ENCODE measurements at regions not wholly inside any gene's neighbourhood (a gene's known extent, or its start where the extent isn't known, plus 50 kb on each side); places are given as distances from the start of the nearest gene placed in this dataset.

GRCh38 chr6:134406311-134406710 lies 88.4 kb upstream of the SGK1 start:
- no peak for TF ChIP-seq POLR2A (IDR thresholded peaks at IDR 0.05)
- no peak for TF ChIP-seq EP300 (IDR thresholded peaks at IDR 0.05)
